ENCODE measurements at regions not wholly inside any gene's neighbourhood (a gene's known extent, or its start where the extent isn't known, plus 50 kb on each side); places are given as distances from the start of the nearest gene placed in this dataset.

- TF ChIP-seq CTCF (IDR thresholded peaks at IDR 0.05; ENCODE audit: insufficient read depth, low read depth, low read length) (no peak), EZH2 (IDR thresholded peaks at IDR 0.05; ENCODE audit: insufficient read depth, low read length) (no peak)
Observed at GRCh38 chr6:88441346-88441745, 275.2 kb upstream of the CNR1 start.

Data from astrocyte (in vitro differentiated cells and primary cell).